ENCODE measurements at regions not wholly inside any gene's neighbourhood (a gene's known extent, or its start where the extent isn't known, plus 50 kb on each side); places are given as distances from the start of the nearest gene placed in this dataset.

GRCh38 chr14:29419736-29420135 is 507.9 kb downstream of the PRKD1 start:
- peaks cover 4% of the 10 kb centered on the region for H3K27me3 Mint-ChIP-seq (ENCODE audit: low read depth)
- H3K36me3 Mint-ChIP-seq (ENCODE audit: low read depth) = no peaks in the 10 kb centered on the region
- no peak overlapping the region for H3K4me3 Mint-ChIP-seq
- no peak overlapping the region for H3K27ac Mint-ChIP-seq
- TF ChIP-seq CTCF (IDR thresholded peaks at IDR 0.05; ENCODE audit: unreplicated experiment in 3 of 3) = no peak
- no peaks in the 10 kb centered on the region for H3K4me1 Mint-ChIP-seq
- H3K9me3 Mint-ChIP-seq = no peaks in the 10 kb centered on the region

GRCh38 chr14:29421156-29421728 is 506.4 kb downstream of the PRKD1 start:
- H3K4me3 Mint-ChIP-seq = no peak overlapping the region
- no peaks in the 10 kb centered on the region for H3K9me3 Mint-ChIP-seq
- no peak overlapping the region for H3K27ac Mint-ChIP-seq
- TF ChIP-seq CTCF (IDR thresholded peaks at IDR 0.05; ENCODE audit: unreplicated experiment in 3 of 3) = no peak
- no peaks in the 10 kb centered on the region for H3K36me3 Mint-ChIP-seq (ENCODE audit: low read depth)
- peaks cover 4% of the 10 kb centered on the region for H3K27me3 Mint-ChIP-seq (ENCODE audit: low read depth)
- H3K4me1 Mint-ChIP-seq = no peaks in the 10 kb centered on the region

- Mint-ChIP-seq H3K27ac (no peak overlapping the region), H3K4me3 (no peak overlapping the region), H3K27me3 (ENCODE audit: low read depth) (no peaks in the 10 kb centered on the region), H3K4me1 (no peaks in the 10 kb centered on the region), H3K36me3 (ENCODE audit: low read depth) (no peaks in the 10 kb centered on the region), H3K9me3 (no peaks in the 10 kb centered on the region)
- TF ChIP-seq CTCF (IDR thresholded peaks at IDR 0.05; ENCODE audit: unreplicated experiment in 3 of 3) = no peak
These were observed 501.8 kb downstream of the PRKD1 start for GRCh38 chr14:29425705-29426482.

- Mint-ChIP-seq H3K9me3 (peaks cover 3% of the 10 kb centered on the region), H3K4me3 (no peak overlapping the region), H3K4me1 (no peaks in the 10 kb centered on the region), H3K27me3 (ENCODE audit: low read depth) (no peaks in the 10 kb centered on the region), H3K36me3 (ENCODE audit: low read depth) (no peaks in the 10 kb centered on the region), H3K27ac (no peak overlapping the region)
- TF ChIP-seq CTCF (IDR thresholded peaks at IDR 0.05; ENCODE audit: unreplicated experiment in 3 of 3) = no peak
These were observed 485.0 kb downstream of the PRKD1 start for GRCh38 chr14:29442696-29443095.

GRCh38 chr14:29444216-29444615 is 483.4 kb downstream of the PRKD1 start:
- no peaks in the 10 kb centered on the region for H3K27me3 Mint-ChIP-seq (ENCODE audit: low read depth)
- H3K4me1 Mint-ChIP-seq = no peaks in the 10 kb centered on the region

More at GRCh38 chr14:29444216-29444615, 483.4 kb downstream of the PRKD1 start:
- Mint-ChIP-seq H3K9me3 (no peaks in the 10 kb centered on the region), H3K4me3 (no peak overlapping the region), H3K27ac (no peak overlapping the region), H3K36me3 (ENCODE audit: low read depth) (no peaks in the 10 kb centered on the region)
- no peak for TF ChIP-seq CTCF (IDR thresholded peaks at IDR 0.05; ENCODE audit: unreplicated experiment in 3 of 3)

Measured in nephron (organoid).